ENCODE measurements at regions not wholly inside any gene's neighbourhood (a gene's known extent, or its start where the extent isn't known, plus 50 kb on each side); places are given as distances from the start of the nearest gene placed in this dataset.
"Not testable (repeated sequence)": the region's sequence is repeated elsewhere in the genome, so short reads cannot be mapped to it uniquely, and the experiment has no call there.

DNA sequence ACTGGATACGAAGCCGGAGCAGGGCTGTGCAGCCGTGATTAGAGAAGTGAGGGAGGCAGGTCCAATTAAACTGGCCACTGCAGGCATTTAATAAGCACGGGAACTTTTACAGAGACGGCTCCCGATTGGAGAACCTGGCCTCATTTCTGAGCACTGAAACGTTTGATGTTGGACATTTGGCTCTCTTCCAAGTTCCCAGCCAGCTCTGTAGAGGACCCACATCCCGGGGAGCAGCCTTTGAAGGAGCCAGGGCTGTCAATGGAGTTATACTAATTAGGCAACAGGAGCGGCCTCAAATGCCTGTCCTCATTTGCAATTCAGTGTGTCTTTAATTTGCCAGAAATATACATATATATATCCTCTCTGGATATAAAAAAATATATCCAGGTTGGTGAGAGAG lies 499.4 kb upstream of the C16orf82 start:
- no peak for FAIRE-seq

DNA sequence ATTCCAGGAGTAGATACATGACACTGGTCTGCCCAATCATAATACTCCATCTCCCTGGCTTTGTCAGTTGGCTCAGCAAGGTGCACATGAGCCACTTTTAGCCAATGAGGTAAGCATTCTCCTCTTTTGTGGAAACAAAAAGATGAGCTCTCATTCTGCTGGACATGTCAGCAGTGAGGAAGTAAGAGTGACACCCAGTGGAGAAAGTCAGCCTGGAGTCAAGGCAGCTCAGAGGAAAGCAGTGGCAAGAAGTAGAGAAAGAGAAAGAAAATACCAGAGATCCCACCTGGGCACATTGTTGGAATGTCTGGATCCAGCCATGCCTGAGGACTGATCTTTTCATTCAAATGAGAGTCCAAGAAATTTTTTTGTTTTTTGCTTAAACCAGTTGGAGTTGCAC lies 496.9 kb upstream of the C16orf82 start:
- DNase-seq (ENCODE audit: insufficient read length, low spot score) = peak; percentile 1
- FAIRE-seq = no peak

More for the DNA sequence above, 499.4 kb upstream of the C16orf82 start:
- DNase-seq (ENCODE audit: insufficient read length, low spot score) = no peak

DNA sequence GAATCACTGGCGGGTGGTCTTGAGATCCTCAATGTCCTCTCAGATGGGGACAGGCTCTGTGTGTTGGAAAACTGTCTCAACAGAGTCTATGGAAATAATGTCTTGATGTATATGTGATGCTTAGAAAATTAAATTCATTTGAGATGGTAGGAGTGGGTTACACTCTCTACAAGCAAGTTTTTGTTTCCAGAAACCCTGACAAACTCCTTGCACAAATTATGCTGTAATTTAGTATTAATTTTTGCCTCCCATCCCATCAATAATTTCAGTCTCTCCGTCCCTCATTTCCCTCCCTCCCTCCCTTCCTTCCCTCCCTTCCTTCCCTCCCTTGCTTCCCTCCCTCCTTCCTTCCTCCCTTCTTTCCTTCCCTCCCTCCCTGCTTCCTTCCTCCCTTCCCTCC lies 488.0 kb upstream of the C16orf82 start:
- FAIRE-seq = no peak
- no peak for DNase-seq (ENCODE audit: insufficient read length, low spot score)

DNA sequence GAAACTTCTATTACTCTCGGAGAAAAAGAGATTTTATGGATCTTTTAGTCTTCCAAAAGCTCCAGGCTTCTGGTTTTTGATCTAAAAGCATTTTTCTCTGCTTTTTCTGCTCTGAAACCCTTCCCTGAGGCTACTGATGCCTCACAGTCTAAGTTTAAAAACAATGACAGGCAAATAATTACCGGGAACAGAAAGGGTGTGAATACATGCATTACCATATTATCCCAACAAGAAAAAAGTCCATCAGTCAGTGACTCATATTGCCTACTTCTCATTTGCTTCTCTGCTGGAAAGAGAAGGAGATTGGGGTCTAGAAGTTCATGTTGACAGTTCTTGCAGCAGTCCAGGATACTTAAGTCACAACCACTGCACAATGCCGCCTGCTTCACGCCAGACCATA lies 482.9 kb upstream of the C16orf82 start:
- DNase-seq (ENCODE audit: insufficient read length, low spot score) (no peak), FAIRE-seq (no peak)

DNA sequence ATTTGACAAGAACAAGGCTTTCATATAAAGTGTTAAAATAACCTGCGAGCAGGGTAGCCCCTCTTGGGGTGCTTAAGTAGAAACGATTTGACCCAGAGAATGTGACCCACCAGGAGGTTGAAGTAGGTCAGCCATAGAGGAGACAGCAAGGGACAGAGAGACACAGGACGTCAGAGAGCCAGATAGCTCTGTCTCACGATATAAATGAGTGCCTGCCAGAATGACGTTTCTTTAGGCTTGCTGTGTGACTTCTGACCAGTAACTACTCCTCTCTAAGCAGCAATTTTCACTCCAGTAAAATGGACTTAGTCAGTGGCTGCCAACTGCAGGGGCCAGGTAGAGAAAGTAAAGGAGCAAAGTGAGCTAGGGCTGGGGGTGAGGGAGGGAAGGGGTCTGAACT lies 473.0 kb upstream of the C16orf82 start:
- DNase-seq (ENCODE audit: insufficient read length, low spot score) (no peak), FAIRE-seq (no peak)

DNA sequence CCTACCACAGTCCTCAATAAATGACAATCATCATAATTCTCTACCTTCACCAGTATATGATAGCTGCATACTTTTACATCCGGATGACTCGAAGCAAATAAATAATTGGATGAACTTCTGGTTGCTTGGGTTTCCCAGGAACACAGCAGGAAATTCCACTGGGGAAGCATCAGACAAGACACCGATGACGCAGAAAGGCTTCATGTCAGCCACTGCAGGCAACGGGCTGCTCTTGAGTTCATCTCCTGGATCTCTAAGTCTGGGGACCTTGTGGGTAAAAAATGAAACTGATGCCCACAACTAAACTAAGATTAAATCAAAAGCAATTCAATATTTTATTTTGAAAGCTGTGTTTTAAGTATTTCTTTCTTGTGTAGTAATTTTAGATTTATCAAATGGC lies 472.1 kb upstream of the C16orf82 start:
- no peak for FAIRE-seq

DNA sequence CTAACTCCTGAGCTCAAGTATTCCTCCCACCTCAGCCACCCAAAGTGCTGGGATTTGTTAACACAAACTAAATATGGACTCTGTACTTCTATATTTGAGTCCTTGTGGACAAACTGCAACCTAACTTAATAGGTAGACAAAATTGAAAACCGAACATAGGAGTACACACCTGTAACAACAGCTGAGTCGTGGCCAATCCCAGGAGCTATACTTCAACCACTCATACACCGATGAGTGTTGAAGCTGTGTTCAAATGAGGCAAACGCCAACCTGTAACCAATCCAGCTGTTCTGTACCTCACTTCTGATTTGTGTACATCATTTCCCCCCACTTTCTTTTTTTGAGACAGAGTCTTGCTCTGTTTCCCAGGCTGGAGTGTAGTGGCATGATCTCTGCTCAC lies 471.5 kb upstream of the C16orf82 start:
- DNase-seq (ENCODE audit: insufficient read length, low spot score) (no peak), FAIRE-seq (no peak)

More for the DNA sequence above, 472.1 kb upstream of the C16orf82 start:
- DNase-seq (ENCODE audit: insufficient read length, low spot score) = no peak

DNA sequence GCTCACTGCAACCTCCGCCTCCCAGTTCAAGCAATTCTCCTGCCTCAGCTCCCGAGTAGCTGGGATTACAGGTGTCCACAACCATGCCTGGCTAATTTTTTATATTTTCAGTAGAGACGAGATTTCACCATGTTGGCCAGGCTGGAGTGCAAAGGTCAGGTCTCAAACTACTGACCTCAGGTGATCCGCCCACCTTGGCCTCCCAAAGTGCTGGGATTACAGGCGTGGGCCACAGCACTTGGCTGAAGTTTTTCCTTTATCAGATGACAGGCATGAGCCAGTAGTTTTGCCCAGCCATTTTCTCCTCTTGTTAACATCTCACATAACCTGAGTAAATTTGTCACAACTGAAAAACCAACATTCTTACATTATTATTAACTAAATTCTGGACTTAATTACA lies 470.7 kb upstream of the C16orf82 start:
- not testable (repeated sequence) for FAIRE-seq; DNase-seq (ENCODE audit: insufficient read length, low spot score)

DNA sequence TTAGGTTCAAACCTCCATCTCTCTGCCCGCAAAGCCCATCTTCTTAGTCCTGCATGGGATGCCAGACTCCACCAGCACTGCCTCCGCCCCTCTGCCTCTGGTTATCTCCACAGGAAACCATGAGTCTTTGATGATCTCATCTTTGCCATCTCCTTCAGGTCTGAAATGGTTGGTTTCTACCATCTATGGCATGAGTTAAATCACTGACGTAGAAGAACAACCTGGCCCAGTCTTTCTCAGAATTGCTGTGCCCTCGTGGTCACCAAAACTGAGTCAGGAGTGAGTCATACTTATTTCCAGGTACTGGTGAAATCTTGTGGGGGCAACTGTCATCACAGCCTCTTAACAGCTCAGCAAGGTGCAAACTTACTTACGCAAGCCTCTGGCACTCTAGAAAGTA lies 468.7 kb upstream of the C16orf82 start:
- DNase-seq (ENCODE audit: insufficient read length, low spot score) = no peak
- no peak for FAIRE-seq

DNA sequence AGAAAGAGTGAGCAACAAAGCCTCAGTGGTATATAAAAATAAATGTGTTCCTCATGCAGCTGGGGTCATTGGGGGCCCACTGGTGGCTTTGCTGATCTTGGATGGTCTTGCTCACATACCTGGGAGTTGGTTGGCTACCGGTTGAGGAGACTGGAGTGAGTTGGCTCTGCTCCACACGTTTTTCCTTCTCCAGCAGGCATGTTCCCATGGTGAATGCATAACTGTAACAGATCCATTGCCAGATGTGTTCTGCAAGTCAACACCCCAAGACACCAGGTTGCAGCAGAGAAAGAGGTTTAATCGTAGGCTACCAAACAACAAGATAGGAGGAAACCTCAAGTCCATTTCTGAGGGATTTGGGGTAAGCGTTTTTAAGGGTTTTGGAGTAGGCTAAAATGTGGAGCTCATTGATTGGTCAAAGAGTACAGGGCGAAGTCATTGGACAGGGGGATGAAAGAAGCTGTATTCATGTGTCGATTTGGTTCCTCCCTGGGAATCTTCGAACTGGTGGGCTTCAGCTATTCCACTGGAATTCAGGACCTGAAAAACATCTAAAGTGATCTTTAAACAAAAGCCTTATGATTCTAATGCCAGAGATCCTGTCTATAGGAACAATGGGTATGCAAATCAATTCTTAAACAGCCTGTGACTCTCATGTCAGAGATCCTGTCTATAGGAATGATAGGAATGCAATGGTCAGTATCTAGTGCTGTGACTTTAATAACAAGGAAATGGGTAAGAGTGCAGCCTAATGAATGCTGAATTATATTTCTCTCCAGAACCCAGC lies 467.5 kb upstream of the C16orf82 start:
- DNase-seq (ENCODE audit: insufficient read length, low spot score) (no peak), FAIRE-seq (no peak)

DNA sequence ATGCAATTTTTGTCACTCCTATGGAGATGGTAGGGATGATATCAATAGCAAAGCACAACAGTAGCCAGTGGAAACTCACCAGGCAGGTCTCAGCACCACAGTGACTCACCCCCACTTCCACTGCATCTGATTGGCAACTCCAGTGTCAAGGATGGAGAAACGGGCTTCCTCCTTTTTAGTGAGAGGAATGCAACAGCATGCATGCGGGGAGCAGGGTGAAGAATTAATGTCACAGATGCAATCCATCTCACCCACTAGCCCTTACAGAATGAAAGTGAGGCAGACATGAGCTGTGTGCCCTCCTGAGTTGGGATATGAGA lies 467.0 kb upstream of the C16orf82 start:
- DNase-seq (ENCODE audit: insufficient read length, low spot score) = no peak
- no peak for FAIRE-seq

DNA sequence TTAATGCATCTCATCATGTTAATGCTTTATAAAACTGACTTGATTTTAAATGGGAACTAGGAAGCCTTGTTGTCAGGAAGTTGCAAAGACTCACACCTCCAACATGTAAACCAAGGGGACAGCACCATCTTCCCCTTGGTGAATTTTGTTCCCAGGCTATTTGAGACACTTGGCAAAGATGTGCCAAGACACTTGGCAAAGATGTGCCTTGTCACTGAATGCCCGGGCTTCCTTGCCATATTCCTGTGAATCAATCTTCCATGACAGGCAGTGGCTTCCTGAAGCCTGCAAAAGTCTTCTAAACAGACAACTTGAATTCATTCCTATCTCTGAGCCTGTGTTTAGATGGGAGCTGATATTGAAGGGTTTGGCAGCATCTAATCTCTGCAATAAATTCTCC lies 465.4 kb upstream of the C16orf82 start:
- FAIRE-seq = no peak
- DNase-seq (ENCODE audit: insufficient read length, low spot score) = no peak

DNA sequence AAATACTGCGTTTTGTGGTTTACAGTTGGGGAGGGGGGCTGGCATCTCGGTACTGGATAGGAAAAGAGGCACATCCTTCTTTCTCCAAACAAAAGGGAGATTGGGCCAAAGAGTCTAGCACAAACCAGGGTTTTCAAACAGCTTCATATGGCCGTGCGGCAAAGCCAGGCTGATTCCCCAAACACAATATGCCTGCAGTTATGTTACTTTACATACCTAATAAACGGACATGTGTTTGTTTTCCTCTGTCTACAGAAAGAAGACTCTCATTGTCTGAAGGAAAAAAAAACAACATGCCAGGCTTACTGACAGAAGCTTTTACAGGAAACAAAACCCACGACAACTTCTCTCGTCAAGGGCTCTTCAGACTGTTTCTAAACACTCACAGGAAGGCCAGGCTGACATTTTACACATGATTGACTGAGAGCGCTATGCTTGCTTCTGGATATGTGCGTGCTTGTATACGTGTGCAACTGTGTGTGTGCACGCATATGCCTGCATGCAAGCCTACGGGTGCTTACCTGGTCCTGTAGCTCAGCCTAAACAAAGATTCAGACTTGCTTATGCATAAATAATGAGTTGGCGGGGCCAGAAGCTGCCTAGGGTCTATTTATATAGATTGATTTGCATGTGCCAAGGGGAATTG lies 461.0 kb upstream of the C16orf82 start:
- FAIRE-seq (no peak), DNase-seq (ENCODE audit: insufficient read length, low spot score) (no peak)

DNA sequence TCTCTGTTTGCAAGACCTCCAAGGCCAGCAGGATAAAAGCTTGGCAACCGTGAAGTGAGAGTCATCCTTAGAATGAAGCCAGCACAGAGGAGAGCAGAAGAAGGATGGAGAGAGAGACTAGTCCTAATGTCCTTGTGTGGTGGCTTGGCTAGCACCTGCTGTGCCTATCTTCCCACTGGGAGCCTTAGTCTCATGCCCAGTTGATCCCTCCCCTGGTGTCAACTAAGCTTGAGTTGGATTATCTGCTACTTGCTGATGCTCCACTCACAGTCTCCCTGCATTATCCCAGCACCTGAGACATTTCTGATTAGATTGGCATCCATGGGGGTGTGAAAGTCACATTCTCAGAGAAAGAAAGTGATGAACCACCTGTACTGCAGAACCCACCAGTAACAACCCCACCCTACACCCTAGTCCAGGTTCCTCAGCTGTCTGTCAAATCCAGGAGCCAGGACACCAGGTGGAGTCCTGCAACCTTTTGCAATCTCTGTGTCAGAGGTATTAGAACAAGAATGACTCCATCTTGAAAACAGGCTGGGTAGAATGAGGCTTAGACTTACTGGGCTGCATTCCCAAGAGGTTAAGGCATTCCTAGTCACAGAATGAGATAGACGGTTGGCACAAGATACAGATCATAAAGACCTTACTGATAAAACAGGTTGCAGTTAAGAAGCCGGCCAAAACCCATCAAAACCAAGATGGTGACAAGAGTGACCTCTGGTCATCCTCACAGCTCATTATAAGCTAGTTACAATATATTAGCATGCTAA lies 460.2 kb upstream of the C16orf82 start:
- FAIRE-seq = no peak
- DNase-seq (ENCODE audit: insufficient read length, low spot score) = no peak

DNA sequence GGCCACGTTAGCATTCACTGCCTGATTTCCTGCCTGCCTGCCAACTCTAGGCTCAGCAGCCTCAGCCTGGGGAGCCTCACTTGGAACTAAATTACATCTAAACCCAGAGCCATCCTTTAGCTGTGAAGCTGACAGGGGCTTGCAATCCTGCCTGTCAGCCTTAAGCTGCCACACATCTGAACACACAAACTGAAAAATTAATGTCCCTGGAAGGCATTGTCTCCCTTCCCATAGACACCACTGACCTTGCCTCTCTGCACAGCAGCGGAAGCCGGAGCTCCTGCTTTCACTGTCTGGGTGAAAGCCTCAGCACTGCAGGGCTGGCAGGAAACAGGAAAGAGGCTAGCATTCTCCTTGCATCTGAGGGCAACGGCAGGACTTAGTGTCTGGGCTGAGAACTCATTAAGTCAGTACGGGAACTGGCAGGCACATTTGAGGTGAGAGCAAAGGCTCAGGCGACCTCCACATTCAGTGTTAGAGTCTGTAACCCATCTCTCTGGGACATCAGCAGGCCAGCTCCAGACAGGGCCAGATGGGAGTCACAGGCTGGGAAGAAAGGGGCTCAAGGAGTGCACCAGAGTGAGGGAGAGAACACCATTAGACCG lies 452.4 kb upstream of the C16orf82 start:
- FAIRE-seq (no peak), DNase-seq (ENCODE audit: insufficient read length, low spot score) (no peak)

DNA sequence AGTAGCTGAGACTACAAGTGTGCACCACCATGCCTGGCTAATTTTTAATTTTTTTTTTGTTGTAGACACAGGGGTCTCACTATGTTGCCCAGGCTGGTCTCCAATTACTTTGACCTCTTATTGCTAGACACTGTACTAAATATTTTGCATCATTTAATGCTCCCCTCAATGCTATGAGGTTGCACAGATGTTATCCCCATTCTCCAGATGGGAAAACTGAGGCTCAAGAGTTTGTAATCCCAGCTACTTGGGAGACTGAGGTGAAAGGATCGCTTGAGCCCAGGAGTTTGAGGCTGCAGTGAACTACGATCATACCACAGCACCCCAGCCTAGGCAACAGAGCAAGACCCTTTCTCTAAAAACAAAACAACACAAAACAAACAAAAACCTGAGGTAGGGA lies 443.3 kb upstream of the C16orf82 start:
- DNase-seq (ENCODE audit: insufficient read length, low spot score) = no peak
- no peak for FAIRE-seq

DNA sequence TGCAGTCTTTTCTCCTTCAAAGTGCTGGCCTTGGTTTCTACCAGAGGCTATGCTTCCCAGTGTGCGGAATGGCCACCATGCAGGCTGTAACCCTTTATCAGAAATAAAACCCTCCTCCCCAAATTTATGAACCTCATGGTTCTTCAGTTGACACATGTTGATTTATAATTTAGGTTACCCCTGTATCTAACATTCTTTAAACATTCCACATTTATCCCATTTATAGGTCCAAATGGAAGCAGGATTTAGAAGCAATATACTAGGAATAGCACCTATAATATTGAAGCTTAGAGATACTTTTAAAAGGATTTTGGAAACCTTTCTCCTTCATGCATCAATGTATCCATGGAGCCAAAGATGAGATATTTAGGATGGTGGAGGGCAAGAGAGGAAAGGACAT lies 438.8 kb upstream of the C16orf82 start:
- DNase-seq (ENCODE audit: insufficient read length, low spot score) (no peak), FAIRE-seq (no peak)

DNA sequence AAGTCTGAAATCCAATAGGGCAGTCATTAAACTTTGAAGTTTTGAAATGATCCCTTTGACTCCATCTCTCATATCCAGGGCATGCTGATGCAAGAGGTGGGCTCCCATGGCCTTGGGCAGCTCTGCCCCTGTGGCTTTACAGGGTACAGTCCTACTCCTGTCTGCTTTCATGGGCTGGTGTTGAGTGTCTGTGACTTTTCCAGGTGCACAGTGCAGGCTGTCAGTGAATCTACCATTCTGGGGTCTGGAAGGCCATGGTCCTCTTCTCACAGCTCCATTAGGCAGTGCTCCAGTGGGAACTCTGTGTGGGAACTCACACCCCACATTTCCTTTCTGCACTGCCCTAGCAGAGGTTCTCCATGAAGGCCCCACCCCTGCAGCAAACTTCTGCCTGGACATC lies 435.4 kb upstream of the C16orf82 start:
- DNase-seq (ENCODE audit: insufficient read length, low spot score); FAIRE-seq: not testable (repeated sequence)

DNA sequence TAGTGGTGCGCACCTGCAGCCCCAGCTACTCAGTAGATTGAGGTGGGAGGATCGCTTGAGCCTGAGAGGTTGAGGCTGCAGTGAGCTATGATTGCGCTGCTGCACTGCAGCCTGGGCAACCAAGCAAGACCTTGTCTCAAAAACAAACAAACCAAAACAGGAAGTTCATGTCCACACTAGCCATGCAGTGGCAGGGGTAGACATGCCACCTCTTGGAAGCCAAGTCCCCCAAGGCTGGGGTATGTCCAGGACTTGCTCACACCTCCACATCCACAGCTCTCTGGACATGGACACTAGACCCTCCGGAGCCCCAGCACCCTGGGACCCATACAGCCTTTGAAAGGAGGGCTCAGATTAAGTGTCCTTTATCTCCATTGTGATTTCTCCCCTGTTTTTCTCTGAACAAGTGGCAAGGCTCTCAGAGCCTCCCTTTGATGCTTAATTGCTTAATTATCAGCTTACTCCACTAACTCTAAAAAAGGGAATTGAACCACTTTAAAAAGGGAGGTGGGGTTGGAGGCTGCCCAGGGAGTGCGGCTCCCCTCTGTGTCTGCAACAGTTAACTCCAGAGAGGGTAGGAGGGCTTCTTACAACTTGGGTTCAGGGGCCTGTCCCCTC lies 424.6 kb upstream of the C16orf82 start:
- FAIRE-seq (no peak), DNase-seq (ENCODE audit: insufficient read length, low spot score) (no peak)

DNA sequence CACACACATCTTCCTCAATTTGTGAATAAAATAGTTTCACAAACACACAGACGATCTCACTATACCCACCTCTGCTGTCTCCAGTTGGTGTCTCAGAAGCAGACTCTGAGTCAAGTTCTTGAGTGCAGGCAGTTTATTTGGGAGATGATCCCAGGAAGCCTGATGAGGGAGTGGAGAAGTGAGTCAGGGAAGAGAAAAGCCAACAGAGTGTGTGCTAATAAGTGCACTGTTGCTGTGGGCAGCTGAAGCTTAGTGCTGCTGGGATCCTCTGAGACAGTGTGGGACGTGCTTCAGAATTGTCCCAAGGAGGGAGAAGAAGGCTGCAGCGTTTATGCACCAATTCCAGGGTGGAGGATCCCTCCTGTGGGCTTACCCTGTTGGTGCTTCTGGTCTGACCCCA lies 423.2 kb upstream of the C16orf82 start:
- FAIRE-seq = no peak
- DNase-seq (ENCODE audit: insufficient read length, low spot score) = no peak
